Heart right ventricle (tissue), 16 donors: ENCODE measurements at regions not wholly inside any gene's neighbourhood (a gene's known extent, or its start where the extent isn't known, plus 50 kb on each side); places are given as distances from the start of the nearest gene placed in this dataset.

Experiments
- ATAC-seq, 8 donors: fragments of 200-7000 bp; cut with Tn5 transposase; one replicate each; pipeline ENCODE4 v1.9.1; 2020; ENCODE audit warnings: mild to moderate bottlenecking in 8 of 8, moderate library complexity in 8 of 8, moderate number of reproducible peaks in 1 of 8
- DNase-seq, 2 donors: peaks; one replicate each; pipeline ENCODE4 v3.0.0-alpha.2; 2020
- H3K27ac ChIP-seq, 10 donors: fragments of 200-600 bp; sonication (generic) in 2 of 10; one replicate each; pipeline versions ENCODE4 v1.5.0 to v1.8.0; 2020 to 2022; ENCODE audit warnings: mild to moderate bottlenecking in 3 of 10
- H3K27me3 ChIP-seq, 7 donors: fragments of 200-600 bp; one replicate each; pipeline ENCODE4 v1.8.0; 2021 to 2022; ENCODE audit warnings: mild to moderate bottlenecking in 2 of 7
- H3K36me3 ChIP-seq, 9 donors: fragments of 200-600 bp; sonication (generic) in 1 of 9; one replicate each; pipeline versions ENCODE4 v1.5.0 to v1.8.0; 2020 to 2022; ENCODE audit warnings: mild to moderate bottlenecking in 2 of 9
- H3K4me1 ChIP-seq, 9 donors: fragments of 200-600 bp; sonication (generic) in 1 of 9; one replicate each; pipeline versions ENCODE4 v1.5.0 to v1.8.0; 2020 to 2022; ENCODE audit warnings: mild to moderate bottlenecking in 4 of 9
- H3K4me3 ChIP-seq, 10 donors: fragments of 200-600 bp; sonication (generic) in 2 of 10; one replicate each; pipeline versions ENCODE4 v1.5.0 to v1.8.0; 2020 to 2022; ENCODE audit warnings: mild to moderate bottlenecking in 7 of 10, moderate library complexity in 2 of 10
- H3K9me3 ChIP-seq, 11 donors: fragments of 200-600 bp in 10 of 11; sonication (generic) in 2 of 11; one replicate each; pipeline versions ENCODE4 v1.5.0 to v1.8.0; 2013 to 2022; ENCODE audit warnings: mild to moderate bottlenecking in 2 of 11, control low read depth in 1 of 11, moderate library complexity in 1 of 11
- CTCF ChIP-seq, 9 donors: fragments of 200-600 bp; sonication (generic) in 2 of 9; IDR thresholded peaks; one replicate each; pipeline versions ENCODE4 v1.5.0 to v1.8.0; 2021 to 2022; ENCODE audit warnings: antibody characterized with exemption in 9 of 9, mild to moderate bottlenecking in 5 of 9, moderate library complexity in 1 of 9
- WGBS, 2 donors: extraction: QIAGEN DNeasy Blood & Tissue Kit; methylation state at CpG; one replicate each; pipeline ENCODE4 v1.1.7; 2013; ENCODE audit warnings: inconsistent platforms in 1 of 2; 5-methylcytosine and 5-hydroxymethylcytosine counted together
- intact Hi-C, 10 donors: fragments of 100-400 bp; cut with DNase I; formaldehyde crosslinking; loops; one replicate each; pipeline versions ENCODE4 v1.11.1 to v1.14.2; 2022
- donor health status: Arrhythmogenic right ventricular cardiomyopathy.
- donor health status: ischemic (EF 13 %, LVEDD 7.1; RV severe dilation, severe dysfunction).
- donor health status: healthy with polysubstance abuse.
- donor health status: DM: no; HTN: yes; CAD: no.
- donor health status: DM: no; HTN: no; CAD: no.
- donor health status: ischemic (EF 25% LVEDD 6.9; RV normal size, moderate dysfunction).
- donor health status: ischemic (EF 25% LVEDD 5.7; RV mildly dilated, moderate dysfunction).
- donor health status: healthy.
- donor health status: DM: yes; HTN: yes; CAD: no.
- donor health status: Ischemic cardiomyopathy.
- donor health status: ischemic (EF 35%, LVEDD 5.7; RV mildly dilated, moderate dysfunction).
- donor health status: nonischemic (EF 11% LVEDD 7.7; RV severe dilation, severe dysfunction).
- donor health status: DM: yes; HTN: yes; CAD: no.
- donor health status: PGD.
- donor health status: ischemic (EF 29% LVEDD 5.4; RV normal size, mild dysfunction).
- donor health status: nonischemic (EF 23%, LVEDD 6.1; RV moderate dilation, normal function).

- no peak overlapping the region for H3K4me3 ChIP-seq
- TF ChIP-seq CTCF (IDR thresholded peaks at IDR 0.05): no peak
- ATAC-seq (no peak), DNase-seq (no peak)
- H3K9me3 ChIP-seq: no peaks in the 10 kb centered on the region
- H3K36me3 ChIP-seq: no peaks in the 10 kb centered on the region
- no peaks in the 10 kb centered on the region for H3K27me3 ChIP-seq
- intact Hi-C loops: no loop called here
- no peak overlapping the region for H3K27ac ChIP-seq
- H3K4me1 ChIP-seq: no peaks in the 10 kb centered on the region
- 79 to 81% methylated on average over 1 of the region's 1 CpG for WGBS, 2 donors
Observed at GRCh38 chr3:109835958-109836357, 498.6 kb upstream of the DPPA4 start.

- WGBS, 2 donors: 85 to 89% methylated on average over 1 of the region's 1 CpG
- peaks cover 0 to 3% (median 0%) of the 10 kb centered on the region in 9 donors for H3K4me1 ChIP-seq
- no peak overlapping the region for H3K27ac ChIP-seq
- DNase-seq: no peak
- no peak overlapping the region for H3K4me3 ChIP-seq
- peaks cover 0 to 38% (median 15%) of the 10 kb centered on the region in 11 donors for H3K9me3 ChIP-seq
- H3K27me3 ChIP-seq: no peaks in the 10 kb centered on the region
- no peaks in the 10 kb centered on the region for H3K36me3 ChIP-seq
- intact Hi-C loops: no loop called here
- no peak for TF ChIP-seq CTCF (IDR thresholded peaks at IDR 0.05)
- ATAC-seq: no peak
Observed at GRCh38 chr3:109851854-109852253, 514.5 kb upstream of the DPPA4 start.

- intact Hi-C loops: no loop called here
- Histone ChIP-seq H3K27me3 (no peaks in the 10 kb centered on the region), H3K36me3 (no peaks in the 10 kb centered on the region), H3K4me1 (peaks cover 0 to 3% (median 0%) of the 10 kb centered on the region in 9 donors), H3K27ac (no peak overlapping the region), H3K9me3 (peaks cover 0 to 38% (median 15%) of the 10 kb centered on the region in 11 donors), H3K4me3 (no peak overlapping the region)
- DNase-seq (no peak), ATAC-seq (no peak)
- WGBS, 2 donors: 76 to 80% methylated on average over 3 of the region's 3 CpGs
- TF ChIP-seq CTCF (IDR thresholded peaks at IDR 0.05): no peak
Observed at GRCh38 chr3:109852283-109852682, 514.9 kb upstream of the DPPA4 start.

- DNase-seq (no peak), ATAC-seq (no peak)
- Histone ChIP-seq H3K27me3 (no peaks in the 10 kb centered on the region), H3K36me3 (no peaks in the 10 kb centered on the region), H3K27ac (no peak overlapping the region), H3K4me1 (peaks cover 0 to 3% (median 0%) of the 10 kb centered on the region in 9 donors), H3K4me3 (no peak overlapping the region), H3K9me3 (peaks cover 0 to 38% (median 15%) of the 10 kb centered on the region in 11 donors)
- intact Hi-C loops: no loop called here
- no peak for TF ChIP-seq CTCF (IDR thresholded peaks at IDR 0.05)
- 56 to 60% methylated on average over 2 of the region's 2 CpGs for WGBS, 2 donors
Observed at GRCh38 chr3:109853077-109853731, 515.9 kb upstream of the DPPA4 start.
